ENCODE measurements at regions not wholly inside any gene's neighbourhood (a gene's known extent, or its start where the extent isn't known, plus 50 kb on each side); places are given as distances from the start of the nearest gene placed in this dataset.

- peak; percentile 42 for DNase-seq
These were observed 744.3 kb upstream of the ACVR2A start for GRCh38 chr2:147100406-147101035.

GRCh38 chr2:147099845-147100244 lies 745.0 kb upstream of the ACVR2A start:
- DNase-seq, result no peak

GRCh38 chr2:147098940-147099339 lies 745.9 kb upstream of the ACVR2A start:
- DNase-seq, result peak; percentile 4

- no peak for DNase-seq
These were observed 747.1 kb upstream of the ACVR2A start for GRCh38 chr2:147097747-147098146.

GRCh38 chr2:147096671-147097070 lies 748.2 kb upstream of the ACVR2A start:
- DNase-seq, result no peak

GRCh38 chr2:147095376-147095775 lies 749.5 kb upstream of the ACVR2A start:
- DNase-seq, result no peak

- DNase-seq, result no peak
These were observed 750.8 kb upstream of the ACVR2A start for GRCh38 chr2:147094077-147094476.

- no peak for DNase-seq
These were observed 752.6 kb upstream of the ACVR2A start for GRCh38 chr2:147092266-147092665.

GRCh38 chr2:147091448-147091847 lies 753.4 kb upstream of the ACVR2A start:
- DNase-seq, result no peak

- DNase-seq, result no peak
These were observed 756.0 kb upstream of the ACVR2A start for GRCh38 chr2:147088871-147089270.

GRCh38 chr2:147086715-147087114 lies 758.1 kb upstream of the ACVR2A start:
- no peak for DNase-seq

GRCh38 chr2:147083664-147084063 lies 761.2 kb upstream of the ACVR2A start:
- no peak for DNase-seq

GRCh38 chr2:147082850-147083522 lies 761.8 kb upstream of the ACVR2A start:
- peak; percentile 60 for DNase-seq

- no peak for DNase-seq
These were observed 763.0 kb upstream of the ACVR2A start for GRCh38 chr2:147081831-147082230.

GRCh38 chr2:147076634-147077033 lies 768.2 kb upstream of the ACVR2A start:
- peak; percentile 70 for DNase-seq

GRCh38 chr2:147068071-147068470 lies 776.8 kb upstream of the ACVR2A start:
- DNase-seq, result no peak

- DNase-seq, result no peak
These were observed 777.7 kb upstream of the ACVR2A start for GRCh38 chr2:147067136-147067535.

- DNase-seq, result no peak
These were observed 782.8 kb upstream of the ACVR2A start for GRCh38 chr2:147062073-147062472.

GRCh38 chr2:147061269-147061668 lies 783.6 kb upstream of the ACVR2A start:
- DNase-seq, result no peak

GRCh38 chr2:147057892-147058490 lies 786.8 kb upstream of the ACVR2A start:
- no peak for DNase-seq

- DNase-seq, result no peak
These were observed 793.0 kb upstream of the ACVR2A start for GRCh38 chr2:147051814-147052213.

GRCh38 chr2:147051248-147051647 lies 793.6 kb upstream of the ACVR2A start:
- DNase-seq, result peak; percentile 34

- DNase-seq, result no peak
These were observed 794.9 kb upstream of the ACVR2A start for GRCh38 chr2:147049957-147050356.

GRCh38 chr2:147046473-147046872 lies 798.4 kb upstream of the ACVR2A start:
- no peak for DNase-seq

Data from fibroblast of skin of right biceps (primary cell).